Hepatocyte (in vitro differentiated cells): ENCODE measurements at regions not wholly inside any gene's neighbourhood (a gene's known extent, or its start where the extent isn't known, plus 50 kb on each side); places are given as distances from the start of the nearest gene placed in this dataset.

Experiments used
- EZH2 ChIP-seq: fragments of 200-600 bp; sonication (generic); IDR thresholded peaks from 2 replicates; pipeline ENCODE4 v1.6.1; 2016; ENCODE audit warnings: antibody characterized with exemption, mild to moderate bottlenecking, borderline replicate concordance
- EZH2phosphoT487 ChIP-seq: fragments of 200-600 bp; sonication (generic); IDR thresholded peaks from one replicate; pipeline ENCODE4 v1.6.1; 2018; ENCODE audit warnings: antibody characterized with exemption, mild to moderate bottlenecking, low read depth, moderate library complexity; ENCODE audit not compliant: unreplicated experiment, severe bottlenecking
- TF ChIP-seq, protein P1 (sequence below): fragments of 200-600 bp; sonication (generic); IDR thresholded peaks from 2 replicates; pipeline ENCODE4 v1.5.1; 2016; ENCODE audit warnings: antibody characterized with exemption, mild to moderate bottlenecking; ENCODE audit not compliant: poor library complexity

DNA sequence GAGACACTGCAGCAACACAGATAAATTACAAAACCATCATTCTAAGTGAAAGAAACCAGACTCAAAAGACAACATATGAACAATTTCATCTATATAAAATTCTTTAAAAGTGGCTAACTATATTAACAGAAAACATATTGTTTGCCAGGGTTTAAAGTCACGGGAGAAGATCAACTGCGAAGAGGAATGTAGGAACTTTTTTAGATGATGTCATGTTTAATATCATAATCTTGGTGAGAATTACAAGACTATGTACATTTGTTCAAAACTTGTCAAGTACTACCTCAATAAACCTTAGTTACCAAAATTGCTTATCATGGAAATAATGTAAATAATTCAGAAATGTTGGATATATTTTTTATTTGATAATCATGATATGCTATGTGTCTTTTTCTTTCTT is 395.1 kb upstream of the PLSCR5 start:
- TF ChIP-seq, protein P1, sequence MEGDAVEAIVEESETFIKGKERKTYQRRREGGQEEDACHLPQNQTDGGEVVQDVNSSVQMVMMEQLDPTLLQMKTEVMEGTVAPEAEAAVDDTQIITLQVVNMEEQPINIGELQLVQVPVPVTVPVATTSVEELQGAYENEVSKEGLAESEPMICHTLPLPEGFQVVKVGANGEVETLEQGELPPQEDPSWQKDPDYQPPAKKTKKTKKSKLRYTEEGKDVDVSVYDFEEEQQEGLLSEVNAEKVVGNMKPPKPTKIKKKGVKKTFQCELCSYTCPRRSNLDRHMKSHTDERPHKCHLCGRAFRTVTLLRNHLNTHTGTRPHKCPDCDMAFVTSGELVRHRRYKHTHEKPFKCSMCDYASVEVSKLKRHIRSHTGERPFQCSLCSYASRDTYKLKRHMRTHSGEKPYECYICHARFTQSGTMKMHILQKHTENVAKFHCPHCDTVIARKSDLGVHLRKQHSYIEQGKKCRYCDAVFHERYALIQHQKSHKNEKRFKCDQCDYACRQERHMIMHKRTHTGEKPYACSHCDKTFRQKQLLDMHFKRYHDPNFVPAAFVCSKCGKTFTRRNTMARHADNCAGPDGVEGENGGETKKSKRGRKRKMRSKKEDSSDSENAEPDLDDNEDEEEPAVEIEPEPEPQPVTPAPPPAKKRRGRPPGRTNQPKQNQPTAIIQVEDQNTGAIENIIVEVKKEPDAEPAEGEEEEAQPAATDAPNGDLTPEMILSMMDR = no peak
- TF ChIP-seq EZH2 = no peak
- TF ChIP-seq EZH2phosphoT487 = no peak
